ENCODE measurements at regions not wholly inside any gene's neighbourhood (a gene's known extent, or its start where the extent isn't known, plus 50 kb on each side); places are given as distances from the start of the nearest gene placed in this dataset.

DNA sequence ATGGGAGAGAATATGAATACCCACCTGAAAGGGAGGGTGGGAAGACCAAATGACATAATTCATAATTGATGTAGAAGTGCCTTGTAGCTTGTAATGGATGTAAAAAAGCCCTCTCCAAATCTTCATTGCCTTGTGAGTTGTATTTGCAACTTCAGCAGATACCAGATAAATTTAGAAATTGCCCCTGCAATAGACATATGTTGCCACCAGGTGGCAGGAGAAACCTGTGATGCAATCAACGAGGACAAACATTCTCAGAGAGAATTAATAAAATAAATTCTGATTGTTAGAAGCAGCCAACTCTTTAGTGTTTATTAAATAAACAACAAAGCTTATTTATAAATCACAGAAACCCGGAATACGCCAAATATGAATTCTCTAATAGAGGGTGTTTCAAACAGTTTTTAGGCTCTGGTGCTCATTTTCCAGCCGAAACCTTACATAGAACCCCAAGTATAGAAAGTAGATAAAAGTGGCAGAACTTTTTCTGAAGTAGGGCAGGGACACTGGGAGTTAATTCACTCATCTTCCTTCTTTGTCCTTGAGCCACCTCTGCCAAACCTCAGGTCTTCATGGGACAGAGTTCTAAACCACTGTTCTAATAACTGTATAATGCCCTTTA is 147.8 kb downstream of the TMEM38B start:
- intact Hi-C loops (cut with micrococcal nuclease; ENCODE audit: unreplicated experiment): loop anchor here (5.0 kb wide), 1 partner anchor 40 kb away; no protein-coding TSS in a partner anchor
- Histone ChIP-seq H3K4me2 (ENCODE audit: low read length) (no peak overlapping the region), H3K4me1 (ENCODE audit: insufficient read depth, low read length, poor library complexity, severe bottlenecking) (no peaks in the 10 kb centered on the region), H3K27ac (ENCODE audit: low read depth, low read length, poor library complexity, severe bottlenecking) (no peak overlapping the region), H4K20me1 (ENCODE audit: insufficient read depth, low read length) (no peaks in the 10 kb centered on the region), H3K9me2 (ENCODE audit: insufficient read depth, low read length) (no peaks in the 10 kb centered on the region), H3K9me3 (ENCODE audit: low read length) (no peaks in the 10 kb centered on the region), H3K36me3 (ENCODE audit: insufficient read depth, low read length) (no peaks in the 10 kb centered on the region), H3K79me2 (ENCODE audit: insufficient read depth, low read depth, low read length) (no peaks in the 10 kb centered on the region), H3K4me3 (ENCODE audit: low read depth, low read length, poor library complexity, severe bottlenecking) (no peak overlapping the region), H2AFZ (ENCODE audit: low read length) (no peak overlapping the region)
- TF ChIP-seq, protein P1, sequence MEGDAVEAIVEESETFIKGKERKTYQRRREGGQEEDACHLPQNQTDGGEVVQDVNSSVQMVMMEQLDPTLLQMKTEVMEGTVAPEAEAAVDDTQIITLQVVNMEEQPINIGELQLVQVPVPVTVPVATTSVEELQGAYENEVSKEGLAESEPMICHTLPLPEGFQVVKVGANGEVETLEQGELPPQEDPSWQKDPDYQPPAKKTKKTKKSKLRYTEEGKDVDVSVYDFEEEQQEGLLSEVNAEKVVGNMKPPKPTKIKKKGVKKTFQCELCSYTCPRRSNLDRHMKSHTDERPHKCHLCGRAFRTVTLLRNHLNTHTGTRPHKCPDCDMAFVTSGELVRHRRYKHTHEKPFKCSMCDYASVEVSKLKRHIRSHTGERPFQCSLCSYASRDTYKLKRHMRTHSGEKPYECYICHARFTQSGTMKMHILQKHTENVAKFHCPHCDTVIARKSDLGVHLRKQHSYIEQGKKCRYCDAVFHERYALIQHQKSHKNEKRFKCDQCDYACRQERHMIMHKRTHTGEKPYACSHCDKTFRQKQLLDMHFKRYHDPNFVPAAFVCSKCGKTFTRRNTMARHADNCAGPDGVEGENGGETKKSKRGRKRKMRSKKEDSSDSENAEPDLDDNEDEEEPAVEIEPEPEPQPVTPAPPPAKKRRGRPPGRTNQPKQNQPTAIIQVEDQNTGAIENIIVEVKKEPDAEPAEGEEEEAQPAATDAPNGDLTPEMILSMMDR (conservative IDR thresholded peaks at IDR 0.05; ENCODE audit: low read length): peak; percentile 97
- TF ChIP-seq EZH2phosphoT487 (IDR thresholded peaks at IDR 0.05; ENCODE audit: borderline replicate concordance, low read depth, low read length): no peak
- DNase-seq (ENCODE audit: low spot score): peak; percentile 45
- CTCF ChIA-PET (ENCODE audit: unreplicated experiment): no interaction called here
- POLR2A ChIA-PET: interaction anchor here (0.9 to 1.1 kb wide), 2 partner anchors 37 to 42 kb away, joined by 3 read pairs; no protein-coding TSS in a partner anchor
- no TSS peak for BruUV-seq (replicated peaks)

DNA sequence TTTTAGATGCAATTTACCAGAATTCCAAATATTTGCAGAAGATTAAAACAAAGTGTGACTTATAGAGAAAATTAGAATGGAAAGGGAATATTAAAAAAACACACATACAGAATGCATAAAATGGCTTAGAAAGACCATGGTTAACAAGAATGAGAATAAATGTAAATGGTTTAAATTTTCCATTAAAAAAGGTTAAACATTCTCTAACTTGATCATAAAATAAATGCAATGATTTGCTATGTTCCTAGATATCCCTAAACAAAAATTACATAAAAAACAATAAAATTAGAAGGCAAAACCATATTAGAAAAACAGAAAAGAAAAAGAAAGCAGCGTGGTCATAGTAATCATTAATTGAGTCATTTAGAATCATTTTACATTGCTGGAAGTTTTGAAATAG is 152.5 kb downstream of the TMEM38B start:
- no peaks in the 10 kb centered on the region for H3K36me3 ChIP-seq (ENCODE audit: insufficient read depth, low read length)
- H3K4me2 ChIP-seq (ENCODE audit: low read length): no peak overlapping the region
- no TSS peak for BruUV-seq (replicated peaks)
- no peaks in the 10 kb centered on the region for H4K20me1 ChIP-seq (ENCODE audit: insufficient read depth, low read length)
- CTCF ChIA-PET (ENCODE audit: unreplicated experiment): no interaction called here
- POLR2A ChIA-PET: no interaction called here
- H3K9me3 ChIP-seq (ENCODE audit: low read length): no peaks in the 10 kb centered on the region
- no peaks in the 10 kb centered on the region for H3K4me1 ChIP-seq (ENCODE audit: insufficient read depth, low read length, poor library complexity, severe bottlenecking)
- intact Hi-C loops (cut with micrococcal nuclease; ENCODE audit: unreplicated experiment): no loop called here
- H3K79me2 ChIP-seq (ENCODE audit: insufficient read depth, low read depth, low read length): no peaks in the 10 kb centered on the region
- no peaks in the 10 kb centered on the region for H3K9me2 ChIP-seq (ENCODE audit: insufficient read depth, low read length)
- DNase-seq (ENCODE audit: low spot score): no peak
- no peak overlapping the region for H3K27ac ChIP-seq (ENCODE audit: low read depth, low read length, poor library complexity, severe bottlenecking)
- no peak overlapping the region for H3K4me3 ChIP-seq (ENCODE audit: low read depth, low read length, poor library complexity, severe bottlenecking)
- TF ChIP-seq EZH2phosphoT487 (IDR thresholded peaks at IDR 0.05; ENCODE audit: borderline replicate concordance, low read depth, low read length): no peak
- TF ChIP-seq, protein P1 (conservative IDR thresholded peaks at IDR 0.05; ENCODE audit: low read length): no peak
- H2AFZ ChIP-seq (ENCODE audit: low read length): no peak overlapping the region

DNA sequence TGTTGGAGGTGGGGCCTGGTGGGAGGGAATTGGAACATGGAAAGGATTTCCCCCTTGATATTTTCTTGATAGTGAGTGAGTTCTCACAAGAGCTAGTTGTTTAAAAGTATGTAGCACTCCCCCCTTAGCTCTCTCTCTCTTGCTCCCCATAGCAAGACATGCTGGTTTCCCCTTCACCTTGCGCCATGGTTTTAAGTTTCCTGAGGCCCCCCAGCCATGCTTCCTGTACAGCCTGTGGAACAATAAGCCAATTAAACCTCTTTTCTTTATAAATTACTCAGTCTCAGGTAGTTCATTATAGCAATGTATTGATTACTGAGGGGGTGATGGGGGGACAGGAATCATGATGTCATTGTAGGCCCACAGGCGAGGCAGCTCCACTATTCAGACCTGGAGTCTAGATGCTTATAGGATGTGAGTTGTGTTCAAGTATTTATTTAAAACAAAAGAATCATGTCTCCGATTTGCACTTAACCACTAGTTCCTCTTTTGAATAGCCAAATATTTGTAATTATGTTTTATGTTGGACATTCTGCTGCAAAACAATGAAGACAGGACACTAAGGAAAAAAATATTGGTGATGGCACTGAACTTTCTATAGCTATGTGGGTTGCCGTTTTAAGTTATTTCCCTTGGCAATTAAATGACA is 156.6 kb downstream of the TMEM38B start:
- intact Hi-C loops (cut with micrococcal nuclease; ENCODE audit: unreplicated experiment): no loop called here
- no peaks in the 10 kb centered on the region for H3K9me3 ChIP-seq (ENCODE audit: low read length)
- H3K4me3 ChIP-seq (ENCODE audit: low read depth, low read length, poor library complexity, severe bottlenecking): no peak overlapping the region
- no peaks in the 10 kb centered on the region for H3K9me2 ChIP-seq (ENCODE audit: insufficient read depth, low read length)
- no peak overlapping the region for H2AFZ ChIP-seq (ENCODE audit: low read length)
- ChIA-PET POLR2A (interaction anchor here (0.6 kb wide), 1 partner anchor 17 kb away, joined by 3 read pairs; no protein-coding TSS in a partner anchor), CTCF (ENCODE audit: unreplicated experiment) (interaction anchor here (0.6 kb wide), 1 partner anchor 1272 kb away, joined by 3 read pairs; no protein-coding TSS in a partner anchor)
- no peaks in the 10 kb centered on the region for H3K79me2 ChIP-seq (ENCODE audit: insufficient read depth, low read depth, low read length)
- DNase-seq (ENCODE audit: low spot score): no peak
- no peak overlapping the region for H3K4me2 ChIP-seq (ENCODE audit: low read length)
- no TSS peak for BruUV-seq (replicated peaks)
- TF ChIP-seq EZH2phosphoT487 (IDR thresholded peaks at IDR 0.05; ENCODE audit: borderline replicate concordance, low read depth, low read length): no peak
- TF ChIP-seq, protein P1 (conservative IDR thresholded peaks at IDR 0.05; ENCODE audit: low read length): no peak
- no peaks in the 10 kb centered on the region for H3K36me3 ChIP-seq (ENCODE audit: insufficient read depth, low read length)
- H3K4me1 ChIP-seq (ENCODE audit: insufficient read depth, low read length, poor library complexity, severe bottlenecking): no peaks in the 10 kb centered on the region
- no peak overlapping the region for H3K27ac ChIP-seq (ENCODE audit: low read depth, low read length, poor library complexity, severe bottlenecking)
- no peaks in the 10 kb centered on the region for H4K20me1 ChIP-seq (ENCODE audit: insufficient read depth, low read length)
